ENCODE measurements at regions not wholly inside any gene's neighbourhood (a gene's known extent, or its start where the extent isn't known, plus 50 kb on each side); places are given as distances from the start of the nearest gene placed in this dataset.
A peak's percentile ranks its signal among the peaks of the same experiment; 100 is the strongest.

GRCh38 chr2:118171546-118171945, 83.3 kb downstream of the INSIG2 start:
- DNase-seq: no peak

GRCh38 chr2:118169359-118170005, 81.2 kb downstream of the INSIG2 start:
- peak; percentile 37 for DNase-seq

GRCh38 chr2:118168615-118169014, 80.3 kb downstream of the INSIG2 start:
- DNase-seq: no peak

GRCh38 chr2:118167026-118167425, 78.8 kb downstream of the INSIG2 start:
- DNase-seq: no peak

GRCh38 chr2:118166242-118166641, 78.0 kb downstream of the INSIG2 start:
- DNase-seq: no peak

GRCh38 chr2:118165595-118165994, 77.3 kb downstream of the INSIG2 start:
- DNase-seq: no peak
